SJSA1 (cell line): ENCODE measurements at regions not wholly inside any gene's neighbourhood (a gene's known extent, or its start where the extent isn't known, plus 50 kb on each side); places are given as distances from the start of the nearest gene placed in this dataset.

Source experiments
- DNase-seq, 2 experiments: peaks; one replicate each; pipeline ENCODE4 v3.0.0-alpha.2; 2015 to 2020; ENCODE audit warnings: low spot score in 2 of 2, low read depth in 1 of 2
- H3K27ac ChIP-seq: fragments of 250-450 bp; sonication (Bioruptor Pico); 2 replicates; pipeline ENCODE4 v1.5.1; 2020; ENCODE audit warnings: mild to moderate bottlenecking, moderate library complexity
- H3K27me3 ChIP-seq: fragments of 250-450 bp; sonication (Bioruptor Pico); replicated peaks from 2 replicates; pipeline ENCODE4 v1.5.1; 2020; ENCODE audit warnings: mild to moderate bottlenecking, moderate library complexity
- H3K36me3 ChIP-seq: fragments of 250-450 bp; sonication (Bioruptor Pico); 2 replicates; pipeline ENCODE4 v1.5.1; 2020; ENCODE audit warnings: mild to moderate bottlenecking
- H3K4me1 ChIP-seq: fragments of 250-450 bp; sonication (Bioruptor Pico); replicated peaks from 2 replicates; pipeline ENCODE4 v1.6.1; 2021; ENCODE audit warnings: mild to moderate bottlenecking
- H3K4me3 ChIP-seq: fragments of 250-450 bp; sonication (Bioruptor Pico); 2 replicates; pipeline ENCODE4 v1.5.1; 2020; ENCODE audit warnings: mild to moderate bottlenecking
- H3K9me3 ChIP-seq: fragments of 250-450 bp; sonication (Bioruptor Pico); replicated peaks from 2 replicates; pipeline ENCODE4 v1.5.1; 2020; ENCODE audit warnings: mild to moderate bottlenecking

DNA sequence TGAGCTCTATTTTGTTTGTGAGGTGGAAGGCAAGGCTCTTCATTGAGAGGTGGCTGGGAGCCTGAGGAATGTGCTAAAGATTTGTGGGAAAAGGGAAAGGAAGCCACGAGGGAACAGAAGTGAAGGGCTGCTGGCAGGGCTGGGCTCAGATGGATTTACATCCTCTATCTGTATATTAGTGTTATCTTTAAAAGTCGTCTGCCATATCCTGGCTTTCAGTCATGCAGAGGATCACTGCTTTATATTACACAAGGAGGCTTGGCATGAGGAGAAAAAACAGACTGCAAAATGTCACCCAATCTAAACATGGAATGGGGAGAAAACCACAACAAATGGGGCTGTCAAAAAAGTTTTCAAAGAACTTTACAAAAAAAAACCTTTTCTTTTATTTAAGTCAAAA is 434.4 kb downstream of the HRH4 start:
- no peak for DNase-seq
- no peaks in the 10 kb centered on the region for H3K9me3 ChIP-seq
- no peaks in the 10 kb centered on the region for H3K36me3 ChIP-seq
- H3K4me1 ChIP-seq, result no peaks in the 10 kb centered on the region
- H3K27ac ChIP-seq, result no peak overlapping the region
- H3K4me3 ChIP-seq, result no peak overlapping the region
- H3K27me3 ChIP-seq, result no peaks in the 10 kb centered on the region

DNA sequence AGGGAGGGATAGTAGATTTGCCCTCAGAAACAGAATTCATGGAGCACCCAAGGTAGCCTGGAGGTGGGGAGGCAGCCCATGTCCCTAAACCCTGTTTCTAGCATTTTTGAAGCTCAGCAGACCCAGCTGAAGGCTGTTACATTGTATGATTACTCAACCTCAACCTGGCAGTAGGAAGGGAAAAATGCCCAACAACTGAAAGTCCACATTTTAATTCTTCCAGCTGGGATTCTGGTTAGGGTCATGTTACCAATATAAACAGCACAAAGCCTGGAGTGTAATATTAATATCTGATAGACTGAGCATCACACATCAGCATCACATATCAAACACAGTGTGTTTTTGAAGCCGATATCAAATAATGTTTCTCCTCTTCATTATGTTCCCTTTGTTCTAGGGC is 437.0 kb downstream of the HRH4 start:
- H3K9me3 ChIP-seq, result no peaks in the 10 kb centered on the region
- no peaks in the 10 kb centered on the region for H3K27me3 ChIP-seq
- H3K4me1 ChIP-seq, result no peaks in the 10 kb centered on the region
- H3K27ac ChIP-seq, result no peak overlapping the region
- DNase-seq, result no peak
- H3K36me3 ChIP-seq, result no peaks in the 10 kb centered on the region
- no peak overlapping the region for H3K4me3 ChIP-seq

DNA sequence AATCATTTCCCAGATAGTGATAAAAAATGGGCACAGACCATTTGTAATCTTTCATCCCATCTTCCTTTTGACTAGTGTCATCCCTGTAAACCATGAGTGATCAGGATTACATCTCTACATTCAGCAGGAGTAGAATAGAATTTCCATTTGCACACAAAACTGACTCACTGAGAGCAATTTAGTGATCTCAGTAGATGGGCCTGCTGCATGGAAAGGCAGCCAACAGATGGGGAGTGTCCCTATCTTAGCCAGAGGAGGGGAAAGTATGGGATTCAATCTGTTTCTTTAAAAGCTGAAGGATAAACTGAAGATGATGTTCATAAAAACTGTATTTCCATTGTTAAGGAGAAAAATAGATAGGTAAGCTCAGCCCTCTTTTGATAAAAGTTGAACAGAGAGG is 441.7 kb downstream of the ZNF521 start:
- DNase-seq, result no peak
- H3K27me3 ChIP-seq, result no peaks in the 10 kb centered on the region
- no peak overlapping the region for H3K27ac ChIP-seq
- no peaks in the 10 kb centered on the region for H3K9me3 ChIP-seq
- H3K4me3 ChIP-seq, result no peak overlapping the region
- H3K36me3 ChIP-seq, result no peaks in the 10 kb centered on the region
- H3K4me1 ChIP-seq, result no peaks in the 10 kb centered on the region

DNA sequence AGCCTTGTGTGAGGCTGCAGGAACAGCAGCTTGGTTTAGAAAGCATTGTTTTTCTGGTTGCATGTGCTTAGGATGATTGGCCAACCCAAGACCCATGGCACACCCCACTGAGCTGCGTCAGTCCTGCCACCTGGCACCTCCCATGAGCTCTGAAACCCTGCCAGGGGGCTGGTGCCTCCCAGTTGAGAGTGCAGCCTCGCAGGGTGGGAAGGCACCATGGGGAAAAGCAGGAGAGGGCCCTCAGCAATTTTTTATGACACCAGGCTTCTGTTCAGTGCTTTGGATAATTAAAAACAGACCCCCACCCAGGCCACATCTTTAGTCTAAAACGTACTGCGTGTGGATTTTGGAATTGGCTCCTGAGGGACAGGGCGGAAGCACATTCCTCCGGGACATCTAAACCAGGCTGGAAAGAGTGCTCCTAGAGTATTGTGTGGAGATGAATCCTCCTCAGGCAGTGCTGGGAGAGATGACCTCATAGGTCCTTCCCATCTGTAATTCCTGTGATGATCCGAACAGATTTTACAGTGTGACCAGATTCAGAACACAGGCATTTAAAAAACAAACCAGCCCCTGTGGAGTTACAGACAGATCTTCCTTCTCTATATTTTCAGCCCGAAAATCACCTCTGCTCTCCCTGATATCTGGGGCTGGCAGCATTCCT is 438.3 kb downstream of the ZNF521 start:
- Histone ChIP-seq H3K4me1 (no peaks in the 10 kb centered on the region), H3K36me3 (no peaks in the 10 kb centered on the region), H3K27me3 (no peaks in the 10 kb centered on the region), H3K4me3 (no peak overlapping the region), H3K9me3 (no peaks in the 10 kb centered on the region), H3K27ac (no peak overlapping the region)
- DNase-seq, result no peak

DNA sequence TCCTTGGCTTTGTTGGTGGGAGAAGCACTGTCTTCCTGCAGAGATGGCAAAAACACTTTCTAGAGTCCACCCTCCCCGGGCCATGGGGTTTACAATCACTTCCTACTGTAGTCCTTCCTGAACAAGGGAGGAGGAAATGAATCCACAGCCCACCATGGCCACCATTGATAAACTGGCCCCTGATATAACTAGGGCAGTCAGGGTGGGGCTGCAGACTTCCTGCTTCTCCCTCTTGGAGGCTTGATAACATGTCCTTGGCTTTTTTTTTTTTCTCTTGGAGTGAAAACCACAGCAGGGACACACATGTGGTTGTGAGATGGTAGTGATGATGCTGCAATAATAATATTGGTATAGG is 437.8 kb downstream of the ZNF521 start:
- Histone ChIP-seq H3K4me3 (no peak overlapping the region), H3K36me3 (no peaks in the 10 kb centered on the region), H3K4me1 (no peaks in the 10 kb centered on the region), H3K27me3 (no peaks in the 10 kb centered on the region), H3K9me3 (no peaks in the 10 kb centered on the region), H3K27ac (no peak overlapping the region)
- DNase-seq, result no peak

DNA sequence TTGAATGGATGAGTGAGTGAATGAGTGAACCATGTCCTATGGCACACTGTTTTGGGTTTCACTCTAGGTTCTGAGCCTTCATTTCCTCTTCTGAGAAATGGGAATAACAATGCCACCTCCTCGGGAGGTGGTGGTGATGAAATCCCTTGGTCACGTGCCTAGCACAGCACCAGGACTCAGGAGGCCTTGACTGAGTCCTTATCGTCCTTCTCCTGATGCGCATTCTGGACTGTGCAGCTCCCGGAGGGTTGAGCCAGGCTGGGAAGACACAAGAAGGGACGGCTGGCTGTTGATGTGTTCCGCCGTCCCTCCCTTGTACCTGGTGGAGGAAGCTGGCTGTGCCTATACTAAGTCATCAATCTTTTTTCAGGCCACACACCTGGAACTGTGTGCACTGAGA is 437.3 kb downstream of the ZNF521 start:
- H3K4me1 ChIP-seq, result no peaks in the 10 kb centered on the region
- H3K27me3 ChIP-seq, result no peaks in the 10 kb centered on the region
- H3K36me3 ChIP-seq, result no peaks in the 10 kb centered on the region
- no peak overlapping the region for H3K4me3 ChIP-seq
- H3K9me3 ChIP-seq, result no peaks in the 10 kb centered on the region
- no peak for DNase-seq
- H3K27ac ChIP-seq, result no peak overlapping the region

DNA sequence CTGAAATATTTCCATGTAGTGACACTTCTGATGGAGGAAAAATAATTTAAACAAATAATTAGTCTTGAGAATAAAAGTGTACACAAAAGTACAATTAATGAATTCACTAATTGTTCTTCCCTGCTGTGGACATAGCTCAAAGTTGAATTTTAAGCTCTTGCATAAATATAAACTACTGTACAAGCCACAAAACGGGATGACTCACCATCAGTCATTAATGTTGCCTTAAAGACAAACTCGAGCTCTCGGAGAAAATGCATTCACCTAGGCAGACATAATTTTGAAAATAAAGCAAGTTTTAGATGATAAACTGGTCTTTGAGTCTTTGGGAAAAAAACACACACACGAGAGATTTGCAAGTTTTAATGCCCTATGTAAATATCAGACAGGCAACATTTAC is 436.4 kb downstream of the ZNF521 start:
- Histone ChIP-seq H3K27me3 (no peaks in the 10 kb centered on the region), H3K36me3 (no peaks in the 10 kb centered on the region)

DNA sequence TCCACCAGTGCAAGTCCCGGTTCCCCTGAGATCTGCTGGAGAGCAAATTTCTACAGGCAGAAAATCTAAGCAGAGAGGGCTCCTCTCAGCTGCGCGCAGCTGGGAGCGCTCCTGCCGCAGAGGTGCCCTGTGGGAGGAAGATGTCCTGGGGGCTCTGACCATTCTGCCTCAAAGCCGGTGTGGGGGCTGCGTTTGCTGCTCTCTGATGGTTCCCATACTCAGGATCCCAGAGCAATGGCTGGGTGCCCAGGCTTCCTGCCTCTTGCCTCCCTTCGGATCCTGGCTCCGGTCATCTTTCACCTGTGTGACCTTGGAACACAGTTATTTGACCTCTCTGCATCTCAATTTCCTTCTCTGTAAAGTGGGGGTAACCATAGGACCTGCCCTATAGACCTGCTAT is 434.2 kb downstream of the ZNF521 start:
- H3K9me3 ChIP-seq, result no peaks in the 10 kb centered on the region
- H3K4me3 ChIP-seq, result no peak overlapping the region
- no peaks in the 10 kb centered on the region for H3K36me3 ChIP-seq
- no peak overlapping the region for H3K27ac ChIP-seq
- no peaks in the 10 kb centered on the region for H3K4me1 ChIP-seq
- no peak for DNase-seq
- H3K27me3 ChIP-seq, result no peaks in the 10 kb centered on the region

More for the DNA sequence above, 436.4 kb downstream of the ZNF521 start:
- Histone ChIP-seq H3K9me3 (no peaks in the 10 kb centered on the region), H3K27ac (no peak overlapping the region), H3K4me3 (no peak overlapping the region), H3K4me1 (no peaks in the 10 kb centered on the region)
- no peak for DNase-seq

DNA sequence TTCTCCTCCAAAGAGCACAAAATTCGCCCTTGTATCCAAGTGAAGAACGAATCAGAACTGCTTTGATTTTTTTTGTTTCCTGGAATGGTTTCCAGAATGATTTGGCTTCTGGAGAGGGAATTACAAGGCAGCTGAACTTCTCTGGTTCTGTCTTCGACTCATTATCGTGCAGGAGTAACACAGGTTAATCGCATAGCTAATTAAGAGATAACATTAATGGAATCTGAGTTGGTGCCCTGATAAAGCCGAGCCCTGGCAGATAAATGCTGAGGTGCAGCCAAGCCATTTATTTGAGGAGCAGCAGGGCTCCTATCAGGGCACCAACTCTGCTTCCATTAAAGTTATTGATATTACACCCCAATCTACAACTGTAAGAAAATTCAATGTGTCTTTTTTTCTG is 433.7 kb downstream of the ZNF521 start:
- H3K36me3 ChIP-seq, result no peaks in the 10 kb centered on the region
- no peak for DNase-seq
- H3K4me1 ChIP-seq, result no peaks in the 10 kb centered on the region
- no peak overlapping the region for H3K4me3 ChIP-seq
- no peak overlapping the region for H3K27ac ChIP-seq
- no peaks in the 10 kb centered on the region for H3K27me3 ChIP-seq
- no peaks in the 10 kb centered on the region for H3K9me3 ChIP-seq

DNA sequence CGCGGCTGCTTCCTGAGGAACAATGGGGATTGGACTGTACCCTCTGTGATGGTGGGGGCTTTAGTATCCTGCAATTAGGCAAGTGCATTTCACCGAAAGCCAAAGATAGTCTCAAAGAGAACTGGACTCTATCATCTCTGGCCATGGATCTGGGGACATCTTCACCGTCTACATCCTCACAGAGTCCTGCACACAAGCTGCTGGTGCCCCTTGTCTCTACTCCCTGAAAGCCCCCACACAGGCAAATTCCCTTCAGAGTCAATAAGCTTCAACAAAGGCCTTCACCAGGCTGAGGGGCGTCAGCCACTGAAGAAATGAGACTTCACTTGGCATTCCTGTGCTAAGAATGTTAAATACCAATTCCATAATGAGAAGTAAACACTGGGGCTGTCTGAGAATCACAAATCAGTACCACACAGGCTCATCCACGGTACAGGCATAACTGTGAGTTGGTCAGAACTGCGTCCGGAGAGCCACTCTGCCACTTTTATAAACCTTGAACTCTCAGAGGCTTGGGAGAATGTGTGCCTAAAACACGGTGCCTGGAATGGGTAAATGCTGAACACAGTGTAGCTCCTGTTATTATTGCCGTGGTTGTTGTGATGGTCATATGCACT is 432.7 kb downstream of the ZNF521 start:
- Histone ChIP-seq H3K4me3 (no peak overlapping the region), H3K36me3 (no peaks in the 10 kb centered on the region), H3K27me3 (no peaks in the 10 kb centered on the region), H3K9me3 (no peaks in the 10 kb centered on the region), H3K4me1 (no peaks in the 10 kb centered on the region), H3K27ac (no peak overlapping the region)
- no peak for DNase-seq

DNA sequence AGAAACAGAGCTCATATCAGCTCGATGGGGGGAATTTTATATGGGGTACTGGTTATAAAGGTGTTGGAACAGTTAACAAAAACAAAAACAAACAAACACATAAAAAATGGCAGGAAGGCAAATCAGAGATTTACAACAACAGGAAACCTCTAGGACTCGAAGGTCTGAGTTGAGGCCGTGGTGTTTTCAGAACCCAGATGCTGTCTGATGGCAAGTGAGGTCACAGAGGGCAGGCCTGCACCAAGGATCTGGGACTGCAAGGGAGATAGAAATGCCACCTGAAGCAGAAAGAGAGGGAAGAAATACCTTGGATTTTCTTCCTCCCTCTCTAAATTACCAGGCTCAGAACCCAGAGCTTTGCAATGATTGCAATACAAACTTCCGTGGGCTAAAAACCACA is 429.5 kb downstream of the ZNF521 start:
- H3K9me3 ChIP-seq, result no peaks in the 10 kb centered on the region
- no peaks in the 10 kb centered on the region for H3K36me3 ChIP-seq

DNA sequence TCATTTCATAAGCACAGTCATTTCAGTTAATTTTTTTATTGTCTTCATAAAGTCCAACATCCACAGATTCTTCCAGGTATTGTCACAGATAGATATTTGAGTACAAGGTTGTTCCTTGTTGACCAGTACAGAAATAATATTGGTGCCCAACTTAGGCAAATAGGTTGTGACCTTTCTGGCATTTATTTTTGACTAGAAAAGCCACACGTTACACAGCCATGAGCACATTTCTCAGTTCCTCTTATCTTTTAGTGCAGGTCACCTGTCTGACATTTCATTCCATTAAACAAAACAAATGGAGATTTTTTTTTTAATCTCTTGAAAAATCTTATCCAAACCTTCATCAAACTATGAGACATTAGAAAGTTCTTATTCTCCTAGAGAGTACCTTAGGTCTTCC is 428.8 kb downstream of the ZNF521 start:
- Histone ChIP-seq H3K36me3 (no peaks in the 10 kb centered on the region), H3K4me1 (no peaks in the 10 kb centered on the region), H3K9me3 (no peaks in the 10 kb centered on the region), H3K27ac (no peak overlapping the region), H3K27me3 (no peaks in the 10 kb centered on the region), H3K4me3 (no peak overlapping the region)
- no peak for DNase-seq

More for the DNA sequence above, 429.5 kb downstream of the ZNF521 start:
- Histone ChIP-seq H3K27ac (no peak overlapping the region), H3K4me1 (no peaks in the 10 kb centered on the region), H3K4me3 (no peak overlapping the region), H3K27me3 (no peaks in the 10 kb centered on the region)
- DNase-seq, result no peak

DNA sequence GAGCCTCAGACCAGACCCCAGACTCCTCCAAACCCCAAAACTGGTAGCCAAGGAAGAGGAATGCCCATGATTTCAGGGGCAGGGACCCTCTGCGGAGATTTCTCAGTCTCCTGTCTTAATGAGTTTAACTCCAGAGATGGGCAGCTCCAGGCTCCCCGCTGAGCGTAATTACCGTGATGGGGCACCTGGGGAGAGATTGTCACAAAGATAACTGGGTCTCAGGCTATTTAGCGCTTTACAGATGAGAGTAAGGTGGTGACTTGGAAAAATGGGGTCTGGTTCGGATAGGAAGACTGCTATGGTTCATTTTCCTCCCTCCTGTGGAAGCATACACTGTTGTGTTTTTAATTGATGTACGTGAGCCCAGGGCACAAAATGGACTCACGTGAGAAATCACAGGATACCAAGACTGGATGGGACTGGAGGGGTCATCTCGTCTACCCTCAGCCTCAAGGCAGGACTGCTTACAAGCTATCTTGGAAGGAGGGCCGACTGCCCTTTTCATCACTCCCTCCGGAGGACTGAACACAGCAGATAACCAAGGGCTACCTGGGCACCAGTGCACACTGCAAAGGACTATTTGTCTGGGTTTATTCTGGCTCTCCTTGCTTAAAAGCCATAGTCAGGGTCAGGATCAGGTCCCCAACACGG is 427.8 kb downstream of the ZNF521 start:
- no peaks in the 10 kb centered on the region for H3K9me3 ChIP-seq
- H3K27ac ChIP-seq, result no peak overlapping the region
- no peaks in the 10 kb centered on the region for H3K4me1 ChIP-seq
- no peak for DNase-seq
- H3K4me3 ChIP-seq, result no peak overlapping the region
- H3K36me3 ChIP-seq, result no peaks in the 10 kb centered on the region
- no peaks in the 10 kb centered on the region for H3K27me3 ChIP-seq

DNA sequence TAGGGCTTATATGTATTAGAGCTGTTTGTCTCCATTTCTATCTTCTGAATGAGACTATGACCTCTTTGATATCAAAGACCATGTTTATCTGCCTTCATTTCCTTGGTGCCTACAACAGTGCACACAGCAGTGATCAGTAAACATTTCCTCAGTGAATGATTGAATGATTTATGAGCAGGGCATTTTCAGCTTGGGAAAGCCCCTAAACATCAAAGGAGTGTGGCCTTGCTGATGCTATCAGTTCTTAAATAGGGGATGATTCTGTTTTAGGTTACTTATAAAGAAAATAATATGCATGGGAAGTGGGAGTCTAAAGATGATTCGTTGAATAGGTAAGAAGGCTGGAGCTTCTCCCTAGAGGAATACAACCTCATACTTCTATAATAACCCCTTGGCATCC is 425.3 kb downstream of the ZNF521 start:
- Histone ChIP-seq H3K9me3 (no peaks in the 10 kb centered on the region), H3K27me3 (no peaks in the 10 kb centered on the region), H3K4me1 (no peaks in the 10 kb centered on the region), H3K4me3 (no peak overlapping the region), H3K36me3 (no peaks in the 10 kb centered on the region), H3K27ac (no peak overlapping the region)
- DNase-seq, result no peak
